A673 (cell line): ENCODE measurements at regions not wholly inside any gene's neighbourhood (a gene's known extent, or its start where the extent isn't known, plus 50 kb on each side); places are given as distances from the start of the nearest gene placed in this dataset.

Experiments
- BruUV-seq: library from RNA; stranded (reverse); fragments of 400-500 nt; replicated peaks from 2 replicates; lab custom pipeline; 2021; lab: Mats Ljungman, UMichigan
- CTCF ChIA-PET: fragments of 300-600 bp; sonication (Branson Sonifier 250); formaldehyde crosslinking; loops from one replicate; lab custom pipeline; 2022; ENCODE audit warnings: antibody characterized with exemption; lab: Charles Lee
- POLR2A ChIA-PET: fragments of 300-600 bp; sonication (Branson Sonifier 250); formaldehyde crosslinking; loops from one replicate; lab custom pipeline; 2022; ENCODE audit warnings: antibody characterized with exemption; ENCODE audit not compliant: low non-redundant PET; lab: Charles Lee
- DNase-seq: peaks from one replicate; pipeline ENCODE4 v3.0.0-alpha.2; 2015; ENCODE audit warnings: low spot score
- H3K27ac ChIP-seq: fragments of 200-600 bp; sonication (generic); 2 replicates; pipeline ENCODE4 v1.5.1; 2016; ENCODE audit warnings: mixed run types, low read depth, mild to moderate bottlenecking, mixed read lengths, antibody characterized with exemption, low read length; ENCODE audit not compliant: poor library complexity, severe bottlenecking
- H3K27me3 ChIP-seq: fragments of 200-600 bp; sonication (generic); replicated peaks from 2 replicates; pipeline ENCODE4 v1.6.1; 2017; ENCODE audit warnings: mixed run types, low read depth, mild to moderate bottlenecking, mixed read lengths, antibody characterized with exemption, low read length; ENCODE audit not compliant: insufficient read depth, poor library complexity
- H3K36me3 ChIP-seq: fragments of 200-600 bp; sonication (generic); 2 replicates; pipeline ENCODE4 v1.6.1; 2016; ENCODE audit warnings: mixed run types, mild to moderate bottlenecking, mixed read lengths, antibody characterized with exemption, low read length; ENCODE audit not compliant: insufficient read depth, poor library complexity, severe bottlenecking
- H3K4me1 ChIP-seq: fragments of 200-600 bp; sonication (generic); 2 replicates; pipeline ENCODE4 v1.6.1; 2017; ENCODE audit warnings: mixed run types, mild to moderate bottlenecking, mixed read lengths, antibody characterized with exemption, low read length; ENCODE audit not compliant: insufficient read depth, poor library complexity, severe bottlenecking
- H3K4me3 ChIP-seq: fragments of 200-600 bp; sonication (generic); 2 replicates; pipeline ENCODE4 v1.5.1; 2016; ENCODE audit warnings: low read depth, mixed run types, mild to moderate bottlenecking, mixed read lengths, low read length; ENCODE audit not compliant: poor library complexity, severe bottlenecking
- H3K9me3 ChIP-seq: fragments of 200-600 bp; sonication (generic); 2 replicates; pipeline ENCODE4 v1.6.1; 2016; ENCODE audit warnings: mixed run types, low read depth, mild to moderate bottlenecking, mixed read lengths, antibody characterized with exemption, low read length; ENCODE audit not compliant: poor library complexity, severe bottlenecking
- EZH2 ChIP-seq: fragments of 200-600 bp; sonication (generic); IDR thresholded peaks from 2 replicates; pipeline ENCODE4 v1.6.1; 2017; ENCODE audit warnings: borderline replicate concordance, low read depth, mild to moderate bottlenecking, mixed read lengths, antibody characterized with exemption, low read length; ENCODE audit not compliant: poor library complexity, severe bottlenecking
- intact Hi-C: fragments of 100-400 bp; cut with micrococcal nuclease; formaldehyde crosslinking; loops from one replicate; pipeline ENCODE4 v1.10.0; 2022; ENCODE audit not compliant: unreplicated experiment
- TF ChIP-seq, protein P1 (sequence below): fragments of 300-800, 200-600 bp; sonication (generic); conservative IDR thresholded peaks from 2 replicates; pipeline ENCODE4 v1.5.1; 2017; ENCODE audit warnings: low read depth, mild to moderate bottlenecking, antibody characterized with exemption, low read length, moderate library complexity, mixed read lengths

DNA sequence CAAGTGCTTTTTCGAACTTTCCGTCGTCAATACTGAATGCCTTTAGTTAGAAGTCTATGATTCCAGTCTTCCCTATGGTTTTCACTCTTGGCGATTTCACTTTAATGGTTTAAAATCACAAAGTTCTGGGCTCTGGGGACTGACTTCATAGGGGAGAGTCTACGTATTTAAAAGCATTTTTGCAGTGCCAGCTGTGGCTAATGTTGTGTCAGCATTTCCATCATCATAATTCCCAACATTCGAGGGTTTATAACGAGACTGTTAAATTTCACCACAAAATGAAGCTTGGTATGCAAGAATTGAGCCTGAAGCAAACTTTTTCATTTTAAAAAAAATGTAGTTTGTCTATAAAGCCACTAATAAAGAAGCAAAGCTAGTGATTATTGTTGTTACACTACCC is 242.7 kb downstream of the SOX4 start:
- Histone ChIP-seq H3K27ac (no peak overlapping the region), H3K4me1 (peaks cover 8% of the 10 kb centered on the region), H3K4me3 (no peak overlapping the region), H3K9me3 (no peaks in the 10 kb centered on the region), H3K36me3 (no peaks in the 10 kb centered on the region), H3K27me3 (peaks cover 4% of the 10 kb centered on the region)
- no peak for TF ChIP-seq EZH2
- TF ChIP-seq, protein P1, sequence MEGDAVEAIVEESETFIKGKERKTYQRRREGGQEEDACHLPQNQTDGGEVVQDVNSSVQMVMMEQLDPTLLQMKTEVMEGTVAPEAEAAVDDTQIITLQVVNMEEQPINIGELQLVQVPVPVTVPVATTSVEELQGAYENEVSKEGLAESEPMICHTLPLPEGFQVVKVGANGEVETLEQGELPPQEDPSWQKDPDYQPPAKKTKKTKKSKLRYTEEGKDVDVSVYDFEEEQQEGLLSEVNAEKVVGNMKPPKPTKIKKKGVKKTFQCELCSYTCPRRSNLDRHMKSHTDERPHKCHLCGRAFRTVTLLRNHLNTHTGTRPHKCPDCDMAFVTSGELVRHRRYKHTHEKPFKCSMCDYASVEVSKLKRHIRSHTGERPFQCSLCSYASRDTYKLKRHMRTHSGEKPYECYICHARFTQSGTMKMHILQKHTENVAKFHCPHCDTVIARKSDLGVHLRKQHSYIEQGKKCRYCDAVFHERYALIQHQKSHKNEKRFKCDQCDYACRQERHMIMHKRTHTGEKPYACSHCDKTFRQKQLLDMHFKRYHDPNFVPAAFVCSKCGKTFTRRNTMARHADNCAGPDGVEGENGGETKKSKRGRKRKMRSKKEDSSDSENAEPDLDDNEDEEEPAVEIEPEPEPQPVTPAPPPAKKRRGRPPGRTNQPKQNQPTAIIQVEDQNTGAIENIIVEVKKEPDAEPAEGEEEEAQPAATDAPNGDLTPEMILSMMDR = no peak
- no TSS peak for BruUV-seq
- intact Hi-C loops = no loop called here
- ChIA-PET POLR2A (no interaction called here), CTCF (no interaction called here)
- no peak for DNase-seq

DNA sequence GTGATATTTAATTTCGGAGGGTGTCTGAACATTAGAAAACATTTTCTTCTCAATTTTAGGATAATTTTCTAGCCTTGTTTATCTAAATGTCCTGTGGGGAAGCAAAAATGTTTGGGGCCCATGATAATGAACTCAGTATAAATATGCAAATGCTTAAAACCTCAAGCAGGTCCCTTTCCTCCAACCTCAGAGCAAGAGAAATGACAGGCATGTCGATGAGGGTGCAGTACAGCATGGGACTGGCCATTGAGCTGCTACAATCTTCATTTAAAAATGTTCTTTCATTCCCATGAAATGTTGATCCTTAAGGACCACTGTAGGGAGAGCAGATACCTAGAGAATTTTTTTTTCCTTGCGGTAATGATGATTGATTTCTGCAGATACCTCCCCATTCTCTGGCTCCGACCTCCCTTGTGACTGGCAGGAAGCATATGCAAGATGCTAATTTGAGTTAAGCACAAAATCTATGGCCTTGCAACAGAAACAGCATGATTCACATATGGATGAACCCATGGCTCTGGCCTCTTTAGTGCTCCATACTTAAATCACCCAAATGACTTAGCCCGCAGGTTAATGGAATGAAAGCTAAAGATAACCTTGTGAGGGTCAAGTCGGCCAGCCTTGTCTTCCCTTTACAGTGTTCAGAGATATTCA is 243.3 kb downstream of the SOX4 start:
- ChIA-PET CTCF (no interaction called here), POLR2A (interaction anchor here (0.6 kb wide), 1 partner anchor 12 kb away, joined by 4 read pairs; no protein-coding TSS in a partner anchor)
- Histone ChIP-seq H3K27me3 (peaks cover 4% of the 10 kb centered on the region), H3K27ac (no peak overlapping the region), H3K4me3 (no peak overlapping the region), H3K9me3 (no peaks in the 10 kb centered on the region), H3K36me3 (no peaks in the 10 kb centered on the region), H3K4me1 (peaks cover 1% of the 10 kb centered on the region)
- no peak for DNase-seq
- intact Hi-C loops = no loop called here
- BruUV-seq = no TSS peak
- TF ChIP-seq, protein P1 = no peak
- no peak for TF ChIP-seq EZH2

DNA sequence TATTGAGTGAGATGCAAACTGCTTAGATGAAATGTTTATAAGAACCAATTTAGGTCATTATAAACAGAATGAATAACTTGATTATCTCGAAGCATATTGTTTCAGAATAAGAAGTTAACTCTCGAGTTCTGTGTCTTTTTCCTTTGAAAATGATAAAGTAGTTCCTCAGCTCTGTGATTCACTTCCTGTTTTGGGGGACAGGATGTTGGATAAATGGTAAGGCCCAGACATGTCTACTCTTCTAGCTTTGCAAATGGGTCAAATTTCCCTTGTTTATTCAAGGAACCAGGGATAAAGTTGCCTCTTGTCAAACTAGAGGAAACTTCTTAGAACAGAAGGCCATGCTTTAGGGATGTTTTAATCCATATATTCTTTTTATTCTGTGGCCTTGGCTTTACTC is 246.9 kb downstream of the SOX4 start:
- POLR2A ChIA-PET = no interaction called here
- Histone ChIP-seq H3K27ac (no peak overlapping the region), H3K4me3 (no peak overlapping the region), H3K4me1 (no peaks in the 10 kb centered on the region), H3K27me3 (no peaks in the 10 kb centered on the region), H3K36me3 (no peaks in the 10 kb centered on the region), H3K9me3 (no peaks in the 10 kb centered on the region)
- BruUV-seq = no TSS peak
- TF ChIP-seq, protein P1 = no peak
- TF ChIP-seq EZH2 = no peak
- intact Hi-C loops = no loop called here
- DNase-seq = peak; percentile 45
- CTCF ChIA-PET = no interaction called here
